Left lung (tissue), 4 donors: ENCODE measurements at regions not wholly inside any gene's neighbourhood (a gene's known extent, or its start where the extent isn't known, plus 50 kb on each side); places are given as distances from the start of the nearest gene placed in this dataset.

ENCODE experiments used
- ATAC-seq: fragments of 200-7000 bp; cut with Tn5 transposase; one replicate; pipeline ENCODE4 v1.9.1; 2020; ENCODE audit warnings: moderate library complexity
- DNase-seq, 4 donors: peaks; one replicate each; pipeline ENCODE4 v3.0.0-alpha.2; 2013 to 2020
- H3K27ac ChIP-seq, 2 donors: fragments of 200-600 bp; sonication (generic) in 1 of 2; one replicate each; pipeline versions ENCODE4 v1.5.0 to v1.8.0; 2020 to 2021
- H3K27me3 ChIP-seq, 2 donors: fragments of 200-600 bp; sonication (generic) in 1 of 2; one replicate each; pipeline versions ENCODE4 v1.5.0 to v1.8.0; 2020 to 2021
- H3K36me3 ChIP-seq, 2 donors: fragments of 200-600 bp; sonication (generic) in 1 of 2; one replicate each; pipeline versions ENCODE4 v1.5.0 to v1.8.0; 2020 to 2021
- H3K4me1 ChIP-seq, 2 donors: fragments of 200-600 bp; one replicate each; pipeline ENCODE4 v1.8.0; 2021
- H3K4me3 ChIP-seq, 2 donors: fragments of 200-600 bp; sonication (generic) in 1 of 2; one replicate each; pipeline versions ENCODE4 v1.5.0 to v1.8.0; 2020 to 2021; ENCODE audit warnings: mild to moderate bottlenecking in 1 of 2
- H3K9me3 ChIP-seq, 2 donors: fragments of 200-600 bp; sonication (generic) in 1 of 2; one replicate each; pipeline versions ENCODE4 v1.5.0 to v1.8.0; 2020 to 2021
- CTCF ChIP-seq, 2 donors: fragments of 200-600 bp; sonication (generic) in 1 of 2; IDR thresholded peaks; one replicate each; pipeline versions ENCODE4 v1.5.0 to v1.8.0; 2021; ENCODE audit warnings: antibody characterized with exemption in 2 of 2
- intact Hi-C, 2 donors: fragments of 100-400 bp; cut with DNase I; formaldehyde crosslinking; loops; one replicate each; pipeline versions ENCODE4 v1.11.2 to v1.14.2; 2022
- donor health status: DM: no; HTN: yes; CAD: no.
- donor health status: DM: no; HTN: no; CAD: no.

GRCh38 chr12:46523863-46524770 is 151.5 kb upstream of the SLC38A2 start:
- no peaks in the 10 kb centered on the region for H3K27me3 ChIP-seq
- peaks cover 0 to 5% of the 10 kb centered on the region in 2 donors for H3K9me3 ChIP-seq
- H3K4me3 ChIP-seq = no peak overlapping the region
- H3K36me3 ChIP-seq = no peaks in the 10 kb centered on the region
- intact Hi-C loops = no loop called here
- TF ChIP-seq CTCF (IDR thresholded peaks at IDR 0.05) = no peak
- no peak for DNase-seq
- ATAC-seq = peak; percentile 56
- peaks cover 3 to 18% of the 10 kb centered on the region in 2 donors for H3K4me1 ChIP-seq
- peak overlapping the region; percentile 26 to 28 for H3K27ac ChIP-seq

GRCh38 chr12:46523446-46523845 is 150.9 kb upstream of the SLC38A2 start:
- DNase-seq (no peak), ATAC-seq (no peak)
- H3K4me1 ChIP-seq = peaks cover 3 to 18% of the 10 kb centered on the region in 2 donors
- no peaks in the 10 kb centered on the region for H3K36me3 ChIP-seq
- peak overlapping the region in 1 of 2 donors; percentile 18 for H3K27ac ChIP-seq
- intact Hi-C loops = no loop called here
- no peak for TF ChIP-seq CTCF (IDR thresholded peaks at IDR 0.05)
- H3K27me3 ChIP-seq = no peaks in the 10 kb centered on the region
- no peak overlapping the region for H3K4me3 ChIP-seq
- H3K9me3 ChIP-seq = no peaks in the 10 kb centered on the region

- no peak overlapping the region for H3K27ac ChIP-seq
- no peak for ATAC-seq
- no peak overlapping the region for H3K4me3 ChIP-seq
- H3K9me3 ChIP-seq = no peaks in the 10 kb centered on the region
- H3K4me1 ChIP-seq = peaks cover 7 to 18% of the 10 kb centered on the region in 2 donors
- no peaks in the 10 kb centered on the region for H3K36me3 ChIP-seq
- TF ChIP-seq CTCF (IDR thresholded peaks at IDR 0.05) = no peak
- no peaks in the 10 kb centered on the region for H3K27me3 ChIP-seq
- peak in 2 of 4 donors; percentile 51 to 53 for DNase-seq
- intact Hi-C loops = no loop called here
These were observed 149.5 kb upstream of the SLC38A2 start for GRCh38 chr12:46522071-46522470.

- peaks cover 7 to 18% of the 10 kb centered on the region in 2 donors for H3K4me1 ChIP-seq
- no peaks in the 10 kb centered on the region for H3K27me3 ChIP-seq
- H3K27ac ChIP-seq = no peak overlapping the region
- no peaks in the 10 kb centered on the region for H3K9me3 ChIP-seq
- intact Hi-C loops = no loop called here
- ATAC-seq = no peak
- H3K36me3 ChIP-seq = no peaks in the 10 kb centered on the region
- TF ChIP-seq CTCF (IDR thresholded peaks at IDR 0.05) = no peak
- H3K4me3 ChIP-seq = no peak overlapping the region
- DNase-seq = no peak
These were observed 148.6 kb upstream of the SLC38A2 start for GRCh38 chr12:46521145-46521544.

GRCh38 chr12:46519407-46519806 is 146.8 kb upstream of the SLC38A2 start:
- H3K4me1 ChIP-seq = peaks cover 7 to 16% of the 10 kb centered on the region in 2 donors
- intact Hi-C loops = no loop called here
- no peaks in the 10 kb centered on the region for H3K36me3 ChIP-seq
- no peaks in the 10 kb centered on the region for H3K9me3 ChIP-seq
- DNase-seq = no peak
- ATAC-seq = no peak
- H3K27me3 ChIP-seq = no peaks in the 10 kb centered on the region
- TF ChIP-seq CTCF (IDR thresholded peaks at IDR 0.05) = no peak
- peak overlapping the region in 1 of 2 donors; percentile 42 for H3K27ac ChIP-seq
- no peak overlapping the region for H3K4me3 ChIP-seq
